ENCODE measurements at regions not wholly inside any gene's neighbourhood (a gene's known extent, or its start where the extent isn't known, plus 50 kb on each side); places are given as distances from the start of the nearest gene placed in this dataset. TPM values are rescaled to one million over a fixed set of nuclear protein-coding genes. Genes with fewer than 3 reads are reported as not detected.

Small RNAs in the stretch of these regions (small RNA-seq; reads per million reads assigned to genes)
- gene AC233263.1 (ENCODE audit: insufficient read depth) (not detected), gene AC233263.2 (ENCODE audit: insufficient read depth) (not detected), gene IGKV1D-35 (ENCODE audit: insufficient read depth) (not detected), gene IGKV2D-19 (ENCODE audit: insufficient read depth) (not detected), gene IGKV2D-36 (ENCODE audit: insufficient read depth) (not detected), gene IGKV2D-38 (ENCODE audit: insufficient read depth) (not detected), gene IGKV3D-25 (ENCODE audit: insufficient read depth) (not detected)

Data from mesendoderm (in vitro differentiated cells).